Esophagus mucosa (tissue), 1 donor: ENCODE measurements at regions not wholly inside any gene's neighbourhood (a gene's known extent, or its start where the extent isn't known, plus 50 kb on each side); places are given as distances from the start of the nearest gene placed in this dataset.
"Not testable (repeated sequence)": the region's sequence is repeated elsewhere in the genome, so short reads cannot be mapped to it uniquely, and the experiment has no call there.

Source experiments
- ATAC-seq: fragments of 200-7000 bp; cut with Tn5 transposase; one replicate; pipeline ENCODE4 v1.9.1; 2020
- donor health status: DM: yes; HTN: yes; CAD: no.

DNA sequence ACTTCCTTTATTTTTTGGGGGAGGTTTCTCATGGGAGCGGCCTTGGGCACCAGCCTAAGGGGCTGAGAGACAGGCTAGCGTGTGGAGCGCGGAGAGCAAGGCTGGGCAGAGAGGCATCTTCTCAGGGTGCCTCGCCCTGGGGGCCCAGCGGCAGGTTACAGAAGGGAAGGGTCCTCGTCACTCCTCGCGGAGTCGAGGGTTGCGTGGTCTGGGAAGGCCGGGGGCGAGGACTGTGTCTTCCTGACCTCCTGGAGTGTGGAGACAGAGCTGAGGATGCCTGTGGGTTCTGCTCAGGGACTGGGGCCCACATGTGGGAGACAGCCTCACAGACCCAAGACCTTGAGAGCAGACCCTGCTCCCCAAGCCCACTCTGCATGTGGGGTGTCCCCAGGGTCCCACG is 79.6 kb upstream of the LRPAP1 start:
- ATAC-seq: no peak

DNA sequence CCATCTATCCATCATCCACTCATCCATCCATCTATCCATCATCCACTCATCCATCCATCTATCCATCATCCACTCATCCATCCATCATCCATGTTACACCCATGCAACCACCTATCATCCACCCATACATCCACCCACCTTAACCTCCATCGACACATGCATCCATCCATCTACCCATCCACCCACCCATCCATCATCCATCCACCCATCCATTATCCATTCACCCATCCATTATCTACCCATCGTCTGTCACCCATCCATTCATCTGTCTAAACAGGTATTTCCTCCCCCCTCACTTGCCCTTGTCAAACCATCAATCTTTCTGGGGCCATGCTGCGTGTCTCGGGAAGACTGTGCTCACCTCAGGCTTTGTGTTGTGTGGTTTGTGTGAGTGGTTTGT is 78.6 kb upstream of the LRPAP1 start:
- not testable (repeated sequence) for ATAC-seq

GRCh38 chr4:3609905-3610304 is 77.7 kb upstream of the LRPAP1 start:
- not testable (repeated sequence) for ATAC-seq

DNA sequence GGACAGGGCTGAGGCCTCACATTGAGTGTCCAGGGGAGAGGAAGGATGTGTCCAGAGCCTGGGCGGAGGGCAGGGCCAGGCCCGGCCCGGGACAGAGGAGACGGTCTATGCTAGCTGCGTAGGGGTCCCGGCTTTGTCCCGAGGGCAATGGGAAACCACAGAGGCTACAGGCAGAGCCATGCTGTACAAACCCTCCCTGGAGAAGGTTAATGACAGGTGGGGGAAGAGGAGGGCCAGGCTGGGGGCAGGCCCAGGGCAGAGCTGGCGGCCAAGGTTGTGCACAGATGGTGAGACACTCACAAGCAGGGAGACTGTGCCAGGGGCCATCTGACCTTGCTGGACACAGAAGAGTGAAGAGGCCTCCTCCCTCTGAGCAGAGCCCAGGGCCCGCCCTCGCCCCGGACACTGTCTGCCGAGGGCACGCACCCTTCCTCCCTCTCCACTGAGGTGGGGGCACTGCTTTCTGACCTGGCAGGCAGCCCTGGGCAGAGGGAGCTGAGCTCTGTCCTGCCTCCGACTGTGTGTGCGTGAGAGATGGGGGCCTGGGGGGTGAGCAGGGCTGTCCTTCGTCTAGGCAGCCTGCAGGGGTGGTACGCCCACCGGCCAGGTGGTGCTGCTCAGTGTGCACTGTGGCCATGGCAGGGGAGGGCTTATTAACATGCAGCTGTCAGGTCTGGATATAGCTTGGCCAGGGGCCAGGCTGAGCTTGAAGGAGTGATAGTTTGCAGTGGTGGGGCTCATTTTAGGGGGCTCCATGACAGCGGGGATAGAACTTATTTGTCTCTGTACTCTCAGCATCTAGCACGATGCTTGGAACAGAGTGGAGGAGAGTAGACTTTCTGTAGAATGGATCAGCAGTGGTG is 75.7 kb upstream of the LRPAP1 start:
- no peak for ATAC-seq

DNA sequence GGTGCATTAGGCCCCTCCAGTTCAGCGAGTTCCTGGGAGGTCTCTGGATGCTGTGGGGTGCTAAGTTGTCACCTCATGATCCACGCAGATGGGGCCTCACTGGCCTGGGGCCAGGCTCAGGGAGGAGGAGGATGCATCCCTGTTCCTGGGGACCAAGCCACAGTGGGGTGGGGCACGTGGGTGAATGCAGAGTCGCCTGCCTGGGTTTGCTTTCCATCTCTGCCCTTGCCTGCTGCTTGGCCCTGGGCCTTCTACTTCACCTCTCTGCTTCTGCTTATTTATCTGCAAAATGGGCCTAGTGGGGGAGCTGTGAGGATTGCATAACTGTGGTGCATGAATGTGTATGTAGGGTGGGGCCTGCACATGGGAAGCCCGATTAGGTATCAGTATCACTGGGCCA is 74.6 kb upstream of the LRPAP1 start:
- not testable (repeated sequence) for ATAC-seq

DNA sequence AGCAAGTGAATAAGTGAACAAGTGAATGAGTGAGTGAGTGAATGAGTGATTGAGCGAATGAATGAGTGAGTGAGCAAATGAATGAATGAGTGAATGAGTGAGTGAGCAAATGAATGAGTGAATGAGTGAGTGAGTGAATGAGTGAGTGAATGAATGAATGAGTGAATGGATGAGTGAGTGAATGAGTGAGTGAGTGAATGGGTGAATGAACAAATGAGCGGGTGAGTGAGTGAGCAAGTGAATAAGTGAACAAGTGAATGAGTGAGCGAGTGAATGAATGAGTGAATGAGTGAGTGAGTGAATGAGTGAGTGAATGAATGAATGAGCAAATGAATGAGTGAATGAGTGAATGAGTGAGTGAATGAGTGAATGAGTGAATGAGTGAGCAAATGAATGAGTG is 74.0 kb upstream of the LRPAP1 start:
- ATAC-seq: not testable (repeated sequence)

DNA sequence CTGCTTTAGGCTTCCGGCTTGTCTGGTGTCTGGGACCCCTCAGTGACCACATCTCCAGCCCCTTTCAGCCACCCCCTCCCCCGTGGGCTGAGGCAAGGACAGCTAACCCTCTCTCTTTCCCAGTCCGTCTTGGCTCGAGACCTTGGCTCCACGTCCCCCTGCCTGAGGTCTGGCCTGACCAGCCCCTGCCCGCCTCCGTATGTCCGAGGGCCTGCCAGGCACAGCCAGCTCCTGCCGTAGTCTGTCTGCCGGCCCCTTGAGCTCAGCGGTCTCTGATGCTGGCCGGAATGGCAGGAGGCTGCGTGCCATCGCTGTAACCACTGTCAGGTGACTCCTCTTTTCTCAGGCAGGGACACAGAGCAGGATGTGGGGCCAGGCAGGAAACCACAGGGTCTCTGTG is 73.3 kb upstream of the LRPAP1 start:
- ATAC-seq: no peak

GRCh38 chr4:3602886-3603645 is 70.8 kb upstream of the LRPAP1 start:
- not testable (repeated sequence) for ATAC-seq

- no peak for ATAC-seq
Observed at GRCh38 chr4:3601992-3602391, 69.8 kb upstream of the LRPAP1 start.

- ATAC-seq: not testable (repeated sequence)
Observed at GRCh38 chr4:3601108-3601690, 69.0 kb upstream of the LRPAP1 start.

- ATAC-seq: no peak
Observed at GRCh38 chr4:3599951-3600350, 67.7 kb upstream of the LRPAP1 start.

DNA sequence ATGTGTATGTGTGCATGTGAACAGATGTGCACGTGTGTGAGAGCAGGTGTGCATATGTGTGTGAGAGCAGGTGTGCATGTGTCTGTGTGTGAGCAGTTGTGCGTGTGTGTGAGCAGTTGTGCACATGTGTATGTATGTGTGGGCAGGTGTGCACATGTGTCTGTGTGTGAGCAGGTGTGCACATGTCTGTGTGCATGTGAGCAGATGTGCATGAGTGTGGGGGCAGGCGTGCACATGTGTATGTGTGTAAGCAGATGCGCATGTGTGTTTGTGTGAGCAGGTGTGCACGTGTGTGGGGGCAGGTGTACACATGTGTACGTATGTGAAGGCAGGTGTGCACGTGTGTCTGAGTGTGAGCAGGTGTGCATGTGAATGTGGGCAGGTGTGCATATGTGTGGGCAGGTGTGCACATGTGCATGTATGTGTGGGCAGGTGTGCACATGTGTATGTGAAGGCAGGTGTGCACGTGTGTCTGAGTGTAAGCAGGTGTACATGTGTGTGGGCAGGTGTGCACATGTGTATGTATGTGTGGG is 66.5 kb upstream of the LRPAP1 start:
- no peak for ATAC-seq

DNA sequence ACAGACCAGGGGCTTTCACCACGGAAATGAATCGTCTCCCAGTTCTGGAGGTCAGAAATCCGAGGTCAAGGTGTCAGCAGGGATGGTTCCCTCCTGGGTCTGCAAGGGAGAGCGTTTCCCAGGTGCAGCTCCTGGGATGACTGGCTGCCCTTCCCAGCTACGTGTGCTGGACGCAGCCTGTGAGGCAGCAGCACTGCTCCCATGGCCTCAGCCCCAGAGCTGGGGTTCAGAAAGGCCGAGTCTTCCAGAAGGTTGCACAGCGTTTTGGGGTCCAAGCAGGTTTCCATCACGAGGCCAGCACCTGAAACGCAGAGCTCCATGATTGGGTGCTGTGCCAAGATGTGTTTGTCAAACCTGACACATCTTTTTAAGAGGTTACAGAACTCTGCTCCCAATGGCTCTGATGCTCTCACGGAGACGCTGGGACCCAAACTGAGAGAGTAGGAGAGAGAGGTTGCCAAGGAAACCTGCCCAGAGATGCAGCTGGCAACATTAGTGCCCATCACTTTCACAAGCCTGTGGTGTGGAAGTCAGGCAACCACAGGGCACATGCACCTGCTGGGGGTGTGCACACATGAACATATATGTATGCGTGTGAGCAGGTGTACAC is 65.8 kb upstream of the LRPAP1 start:
- ATAC-seq: not testable (repeated sequence)

DNA sequence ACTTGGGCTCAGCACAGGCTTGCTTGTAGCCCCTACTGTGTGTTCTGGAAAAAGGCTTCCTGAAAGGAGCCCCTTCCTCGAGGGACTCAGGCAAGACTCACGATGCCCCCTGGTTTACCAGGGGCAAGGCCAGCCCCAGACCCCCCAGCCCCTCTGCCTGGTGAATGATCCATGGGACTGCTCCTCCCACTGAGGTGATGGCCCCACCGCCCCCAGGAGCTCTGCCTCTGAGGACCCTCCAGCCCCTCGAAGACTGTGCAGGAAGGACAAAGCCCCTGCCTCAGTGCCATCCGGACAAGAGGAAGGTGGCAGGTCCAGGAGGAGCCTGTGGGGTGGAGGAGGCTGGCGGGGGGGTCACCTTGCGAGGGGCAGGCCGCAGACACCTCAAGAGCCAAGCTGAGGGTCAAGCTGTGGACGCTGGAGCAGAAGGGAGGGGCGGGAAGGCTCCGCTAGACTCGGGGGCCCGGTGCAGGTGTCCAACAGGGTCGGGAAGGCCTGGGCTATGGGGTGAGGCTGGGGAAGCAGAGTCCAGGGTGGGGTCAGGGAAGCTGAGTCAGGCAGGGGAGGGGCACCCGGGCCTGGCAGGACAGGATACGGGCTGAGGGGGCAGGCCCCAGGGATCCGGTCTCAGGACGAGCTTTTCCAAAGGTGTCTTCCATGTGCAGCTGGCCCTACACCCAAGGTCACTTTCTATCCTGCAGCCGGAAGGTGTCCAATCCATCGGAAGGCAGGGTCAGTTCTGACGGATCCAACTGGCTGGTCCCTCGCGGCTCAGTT is 64.9 kb upstream of the LRPAP1 start:
- not testable (repeated sequence) for ATAC-seq

GRCh38 chr4:3595627-3596291 is 63.5 kb upstream of the LRPAP1 start:
- ATAC-seq: not testable (repeated sequence)

GRCh38 chr4:3594751-3595150 is 62.5 kb upstream of the LRPAP1 start:
- ATAC-seq: not testable (repeated sequence)

DNA sequence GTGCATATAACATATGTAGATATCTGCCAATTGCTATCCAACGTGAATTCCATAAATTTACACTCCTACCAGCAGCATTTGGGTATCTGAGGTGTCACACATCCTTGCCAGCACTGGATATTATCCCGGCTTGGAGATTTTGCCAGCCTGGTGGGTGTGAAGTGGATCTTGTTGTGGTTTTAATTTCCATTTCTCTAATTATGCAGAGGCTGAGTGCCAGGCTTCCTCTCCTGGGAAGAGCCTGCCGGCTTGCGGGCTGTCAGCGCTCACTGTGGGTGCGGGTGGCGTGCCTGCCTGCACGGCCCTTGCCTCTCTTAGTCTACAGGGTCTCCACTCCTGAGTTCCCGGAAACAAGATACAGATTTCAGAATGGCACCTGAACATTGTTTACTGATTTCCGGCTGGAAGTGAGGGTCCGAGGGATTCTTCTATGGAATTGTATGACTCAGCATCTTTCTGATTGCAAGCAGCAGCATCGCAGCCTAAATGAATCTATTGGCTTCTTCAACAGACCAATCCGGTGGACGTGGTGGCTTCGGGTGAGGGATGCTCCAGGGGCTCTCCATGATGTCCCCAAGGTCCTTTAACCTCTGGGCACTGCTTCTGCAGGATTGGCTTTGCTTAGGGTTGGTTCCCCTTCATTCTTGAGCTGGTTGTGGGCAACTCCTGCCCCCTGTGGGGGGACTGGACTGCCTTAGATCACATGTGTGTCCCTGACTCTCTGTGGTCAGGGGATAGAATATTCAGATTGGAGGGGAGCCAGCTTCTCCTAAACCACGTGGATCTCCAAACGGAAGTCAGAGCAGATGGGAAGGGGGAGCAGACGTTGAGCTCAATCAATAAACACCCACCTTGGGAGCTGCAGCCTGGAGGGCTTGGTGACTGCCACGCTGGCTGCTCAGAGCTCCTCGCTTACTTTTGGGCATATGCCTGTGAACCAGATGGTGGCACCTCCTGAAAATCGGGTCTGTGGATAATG is 58.0 kb upstream of the LRPAP1 start:
- not testable (repeated sequence) for ATAC-seq

GRCh38 chr4:3589379-3589778 is 57.2 kb upstream of the LRPAP1 start:
- ATAC-seq: not testable (repeated sequence)

DNA sequence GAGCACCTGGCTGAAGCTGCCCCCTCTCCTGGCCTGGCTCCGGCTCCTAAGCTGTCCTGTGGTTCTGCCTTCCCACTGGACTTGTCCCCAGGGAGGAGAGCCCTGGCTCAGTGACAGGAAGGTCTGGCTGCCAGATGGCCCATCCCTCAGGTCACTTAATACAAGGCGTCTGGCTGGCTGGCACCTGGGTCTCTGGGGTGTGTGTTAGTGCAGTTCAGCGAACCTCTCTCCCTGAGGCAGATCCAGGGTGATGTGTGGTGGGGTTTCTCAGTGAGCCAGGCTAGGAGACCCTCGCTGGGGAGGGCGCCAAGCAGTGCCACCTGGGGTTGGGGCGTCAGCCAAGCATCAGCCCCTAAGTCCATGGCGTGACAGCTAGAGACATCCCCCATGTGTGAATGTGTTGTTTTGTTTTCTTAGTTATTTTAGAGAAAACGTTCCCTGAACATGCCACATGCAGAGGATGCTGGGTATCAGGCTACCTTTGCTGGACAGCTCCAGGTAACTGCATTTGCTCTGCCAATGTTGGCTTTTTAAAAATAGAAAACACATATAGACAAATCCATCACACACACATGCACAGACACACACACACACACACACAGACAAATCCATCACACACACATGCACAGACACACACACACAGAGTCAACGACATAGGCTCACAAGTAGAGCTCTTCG is 56.4 kb upstream of the LRPAP1 start:
- ATAC-seq: not testable (repeated sequence)
